ENCODE measurements at regions not wholly inside any gene's neighbourhood (a gene's known extent, or its start where the extent isn't known, plus 50 kb on each side); places are given as distances from the start of the nearest gene placed in this dataset.

DNA sequence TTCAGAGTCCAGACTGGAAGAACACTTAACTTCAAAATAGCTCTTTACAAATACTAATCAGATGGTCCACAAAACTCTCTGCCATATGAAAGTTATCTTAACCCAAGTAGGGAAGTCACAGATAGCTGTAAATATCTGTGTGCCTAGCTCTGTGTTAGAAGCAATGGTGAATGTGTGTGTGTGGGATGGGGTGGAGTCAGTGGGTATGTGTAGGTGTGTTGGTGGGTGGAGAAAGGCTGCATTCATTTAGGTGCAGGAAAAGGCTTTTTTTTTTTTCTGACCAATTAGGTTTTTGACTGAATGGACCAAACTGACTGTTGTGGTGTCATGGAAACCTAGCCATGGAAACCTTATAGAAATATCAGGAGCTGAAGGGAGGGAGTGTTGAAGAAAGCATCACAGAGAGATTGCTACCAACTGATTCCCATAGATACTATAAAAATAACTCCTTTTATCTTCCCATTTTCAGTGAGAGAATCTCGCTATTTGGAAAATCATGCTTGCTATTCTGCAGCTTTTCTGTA lies 156.2 kb upstream of the NR3C1 start:
- Histone ChIP-seq H3K27ac (no peak overlapping the region), H3K4me1 (ENCODE audit: insufficient read depth) (peaks cover 20% of the 10 kb centered on the region), H3K4me2 (no peak overlapping the region), H2AFZ (no peak overlapping the region), H4K20me1 (ENCODE audit: insufficient read depth, poor library complexity, severe bottlenecking) (no peaks in the 10 kb centered on the region), H3K79me2 (no peaks in the 10 kb centered on the region), H3K27me3 (no peaks in the 10 kb centered on the region), H3K36me3 (replicated peaks; ENCODE audit: insufficient read depth, low read depth) (no peaks in the 10 kb centered on the region), H3K9me3 (ENCODE audit: low read depth) (no peaks in the 10 kb centered on the region), H3K9me2 (replicated peaks; ENCODE audit: insufficient read depth) (no peaks in the 10 kb centered on the region), H3K4me3 (no peak overlapping the region)
- no peak for DNase-seq (ENCODE audit: low spot score)
- WGBS (ENCODE audit: low lambda C conversion rate, missing lambda C conversion rate), result 100% methylated on average over 1 of the region's 1 CpG
- TF ChIP-seq, protein P1, sequence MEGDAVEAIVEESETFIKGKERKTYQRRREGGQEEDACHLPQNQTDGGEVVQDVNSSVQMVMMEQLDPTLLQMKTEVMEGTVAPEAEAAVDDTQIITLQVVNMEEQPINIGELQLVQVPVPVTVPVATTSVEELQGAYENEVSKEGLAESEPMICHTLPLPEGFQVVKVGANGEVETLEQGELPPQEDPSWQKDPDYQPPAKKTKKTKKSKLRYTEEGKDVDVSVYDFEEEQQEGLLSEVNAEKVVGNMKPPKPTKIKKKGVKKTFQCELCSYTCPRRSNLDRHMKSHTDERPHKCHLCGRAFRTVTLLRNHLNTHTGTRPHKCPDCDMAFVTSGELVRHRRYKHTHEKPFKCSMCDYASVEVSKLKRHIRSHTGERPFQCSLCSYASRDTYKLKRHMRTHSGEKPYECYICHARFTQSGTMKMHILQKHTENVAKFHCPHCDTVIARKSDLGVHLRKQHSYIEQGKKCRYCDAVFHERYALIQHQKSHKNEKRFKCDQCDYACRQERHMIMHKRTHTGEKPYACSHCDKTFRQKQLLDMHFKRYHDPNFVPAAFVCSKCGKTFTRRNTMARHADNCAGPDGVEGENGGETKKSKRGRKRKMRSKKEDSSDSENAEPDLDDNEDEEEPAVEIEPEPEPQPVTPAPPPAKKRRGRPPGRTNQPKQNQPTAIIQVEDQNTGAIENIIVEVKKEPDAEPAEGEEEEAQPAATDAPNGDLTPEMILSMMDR (IDR thresholded peaks at IDR 0.05; ENCODE audit: poor library complexity), result no peak
- no peak for TF ChIP-seq EZH2phosphoT487 (IDR thresholded peaks at IDR 0.05; ENCODE audit: low read depth, severe bottlenecking, unreplicated experiment)
- TF ChIP-seq EZH2 (IDR thresholded peaks at IDR 0.05; ENCODE audit: borderline replicate concordance), result no peak

DNA sequence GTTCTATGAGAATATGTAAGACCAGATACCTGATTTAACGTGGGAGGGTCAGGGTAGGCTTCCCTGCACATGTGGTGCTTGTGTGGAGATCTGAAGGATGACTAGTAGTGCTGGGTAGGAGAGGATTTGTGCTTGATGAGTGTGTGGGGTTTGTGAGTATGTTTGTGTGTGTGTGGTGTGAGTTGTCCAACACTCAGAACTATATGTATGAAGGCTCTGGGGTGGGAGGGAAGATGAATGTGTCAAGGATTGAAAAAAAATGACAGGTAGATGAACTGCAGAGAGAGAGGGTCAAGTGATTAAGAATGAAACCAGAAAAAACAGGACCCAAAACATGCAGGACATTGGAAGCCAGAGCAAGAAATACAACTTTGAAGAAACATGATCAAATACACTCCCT lies 154.6 kb upstream of the NR3C1 start:
- no peaks in the 10 kb centered on the region for H3K36me3 ChIP-seq (replicated peaks; ENCODE audit: insufficient read depth, low read depth)
- no peak for DNase-seq (ENCODE audit: low spot score)
- no peaks in the 10 kb centered on the region for H3K27me3 ChIP-seq
- H4K20me1 ChIP-seq (ENCODE audit: insufficient read depth, poor library complexity, severe bottlenecking), result no peaks in the 10 kb centered on the region
- 90% methylated on average over 1 of the region's 1 CpG for WGBS (ENCODE audit: low lambda C conversion rate, missing lambda C conversion rate)
- no peaks in the 10 kb centered on the region for H3K9me2 ChIP-seq (replicated peaks; ENCODE audit: insufficient read depth)
- no peak overlapping the region for H3K4me2 ChIP-seq
- TF ChIP-seq, protein P1 (IDR thresholded peaks at IDR 0.05; ENCODE audit: poor library complexity), result no peak
- TF ChIP-seq EZH2phosphoT487 (IDR thresholded peaks at IDR 0.05; ENCODE audit: low read depth, severe bottlenecking, unreplicated experiment) (no peak), EZH2 (IDR thresholded peaks at IDR 0.05; ENCODE audit: borderline replicate concordance) (no peak)
- no peak overlapping the region for H3K27ac ChIP-seq
- no peaks in the 10 kb centered on the region for H3K9me3 ChIP-seq (ENCODE audit: low read depth)
- H3K79me2 ChIP-seq, result no peaks in the 10 kb centered on the region
- no peak overlapping the region for H3K4me3 ChIP-seq
- H3K4me1 ChIP-seq (ENCODE audit: insufficient read depth), result peaks cover 22% of the 10 kb centered on the region
- H2AFZ ChIP-seq, result no peak overlapping the region

DNA sequence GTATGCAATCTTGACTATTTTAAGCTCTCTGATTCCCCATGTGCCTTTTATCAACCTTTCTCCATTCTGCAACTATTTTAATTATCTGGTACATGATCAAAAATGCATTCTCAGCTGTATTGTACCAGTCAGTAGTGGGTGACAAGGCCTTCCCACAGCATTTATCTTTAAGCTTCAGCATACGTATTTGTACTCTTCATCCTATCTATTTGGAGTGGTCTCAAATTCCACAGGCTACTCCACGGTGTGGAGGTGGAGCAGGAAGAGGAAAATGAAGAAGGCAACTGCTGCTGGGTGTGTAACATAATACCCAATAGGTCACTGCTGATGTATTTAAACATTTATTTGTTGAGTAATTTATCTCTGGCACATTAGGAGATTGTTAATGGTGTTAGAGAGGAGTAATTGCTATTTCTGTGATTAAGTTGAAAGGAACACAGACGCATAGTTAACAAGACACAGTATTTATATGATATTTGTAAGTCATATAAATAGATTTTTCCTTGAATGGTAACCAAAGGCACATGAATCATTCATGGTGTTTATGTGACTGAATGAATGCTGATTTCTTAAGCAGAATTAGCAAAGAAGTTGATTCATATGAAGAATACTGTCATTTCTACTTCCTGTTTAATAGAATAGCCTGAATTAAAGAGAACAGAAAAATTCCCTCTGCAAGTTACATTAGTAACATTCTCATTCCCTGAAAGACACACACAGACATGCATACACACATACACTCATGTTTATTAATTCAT lies 153.8 kb upstream of the NR3C1 start:
- no peak overlapping the region for H2AFZ ChIP-seq
- peaks cover 17% of the 10 kb centered on the region for H3K4me1 ChIP-seq (ENCODE audit: insufficient read depth)
- no peak overlapping the region for H3K4me3 ChIP-seq
- no peaks in the 10 kb centered on the region for H3K79me2 ChIP-seq
- no peaks in the 10 kb centered on the region for H3K36me3 ChIP-seq (replicated peaks; ENCODE audit: insufficient read depth, low read depth)
- no peak overlapping the region for H3K4me2 ChIP-seq
- no peak for DNase-seq (ENCODE audit: low spot score)
- H3K9me3 ChIP-seq (ENCODE audit: low read depth), result no peaks in the 10 kb centered on the region
- H4K20me1 ChIP-seq (ENCODE audit: insufficient read depth, poor library complexity, severe bottlenecking), result no peaks in the 10 kb centered on the region
- H3K27me3 ChIP-seq, result no peaks in the 10 kb centered on the region
- 30% methylated on average over 3 of the region's 3 CpGs for WGBS (ENCODE audit: low lambda C conversion rate, missing lambda C conversion rate)
- no peak overlapping the region for H3K27ac ChIP-seq
- TF ChIP-seq, protein P1 (IDR thresholded peaks at IDR 0.05; ENCODE audit: poor library complexity), result no peak
- TF ChIP-seq EZH2phosphoT487 (IDR thresholded peaks at IDR 0.05; ENCODE audit: low read depth, severe bottlenecking, unreplicated experiment) (no peak), EZH2 (IDR thresholded peaks at IDR 0.05; ENCODE audit: borderline replicate concordance) (no peak)
- H3K9me2 ChIP-seq (replicated peaks; ENCODE audit: insufficient read depth), result no peaks in the 10 kb centered on the region

Measured in hepatocyte (in vitro differentiated cells).